WTC11 (cell line): ENCODE measurements at regions not wholly inside any gene's neighbourhood (a gene's known extent, or its start where the extent isn't known, plus 50 kb on each side); places are given as distances from the start of the nearest gene placed in this dataset.

Experiments
- ATAC-seq: fragments of 200-7000 bp; cut with Tn5 transposase; 2 replicates; pipeline ENCODE4 v1.10.0; 2021; ENCODE audit warnings: mild to moderate bottlenecking, moderate library complexity
- CTCF ChIA-PET: fragments of 300-600 bp; sonication (Branson Sonifier 250); formaldehyde crosslinking; loops from one replicate; lab custom pipeline; 2021; ENCODE audit warnings: antibody characterized with exemption; lab: Charles Lee
- POLR2A ChIA-PET: fragments of 350-600 bp; sonication (Branson Sonifier 250); formaldehyde crosslinking; loops from one replicate; lab custom pipeline; 2021; ENCODE audit warnings: antibody characterized with exemption; lab: Charles Lee
- DNase-seq: peaks from one replicate; pipeline ENCODE4 v3.0.0; 2021; ENCODE audit warnings: low spot score
- H3K27ac Mint-ChIP-seq: 2 replicates; pipeline ENCODE4 v1.8.0; 2021; ENCODE audit warnings: mixed read lengths
- H3K27me3 Mint-ChIP-seq: 2 replicates; pipeline ENCODE4 v1.8.0; 2021; ENCODE audit warnings: low read depth, mild to moderate bottlenecking, moderate library complexity, mixed read lengths
- H3K36me3 Mint-ChIP-seq: 2 replicates; pipeline ENCODE4 v1.8.0; 2021; ENCODE audit warnings: mixed read lengths
- H3K4me1 Mint-ChIP-seq: 2 replicates; pipeline ENCODE4 v1.8.0; 2022; ENCODE audit warnings: mixed read lengths
- H3K4me3 Mint-ChIP-seq: 2 replicates; pipeline ENCODE4 v1.8.0; 2021; ENCODE audit warnings: mild to moderate bottlenecking, moderate library complexity, mixed read lengths
- H3K9me3 Mint-ChIP-seq: 2 replicates; pipeline ENCODE4 v1.8.0; 2021; ENCODE audit warnings: mixed read lengths
- ELF4 ChIP-seq: sonication (generic); formaldehyde crosslinking; IDR thresholded peaks from 2 replicates; pipeline ENCODE4 v1.8.1; 2022; ENCODE audit warnings: low read depth, mild to moderate bottlenecking, moderate library complexity, missing genetic modification reagents
- ETV6 ChIP-seq: sonication (generic); formaldehyde crosslinking; IDR thresholded peaks from 2 replicates; pipeline ENCODE4 v1.8.1; 2022; ENCODE audit warnings: mild to moderate bottlenecking, missing genetic modification reagents
- FOXJ3 ChIP-seq: sonication (generic); formaldehyde crosslinking; IDR thresholded peaks from 2 replicates; pipeline ENCODE4 v1.9.0; 2021; ENCODE audit warnings: missing genetic modification reagents, mild to moderate bottlenecking, borderline replicate concordance
- FOXK1 ChIP-seq: sonication (generic); formaldehyde crosslinking; IDR thresholded peaks from 2 replicates; pipeline ENCODE4 v1.8.0; 2022; ENCODE audit warnings: mild to moderate bottlenecking, moderate library complexity, missing genetic modification reagents
- GTF2I ChIP-seq: fragments of 250-450 bp; sonication (Bioruptor Pico); conservative IDR thresholded peaks from 2 replicates; pipeline ENCODE4 v1.4.0; 2021; ENCODE audit warnings: mild to moderate bottlenecking
- HMGA2 ChIP-seq: fragments of 250-450 bp; sonication (Bioruptor Pico); IDR thresholded peaks from 2 replicates; pipeline ENCODE4 v1.4.0; 2021; ENCODE audit warnings: mild to moderate bottlenecking, moderate library complexity
- MYBL2 ChIP-seq: sonication (generic); formaldehyde crosslinking; IDR thresholded peaks from 2 replicates; pipeline ENCODE4 v1.8.1; 2023; ENCODE audit warnings: mild to moderate bottlenecking, moderate library complexity, missing genetic modification reagents
- NR2C2 ChIP-seq: sonication (generic); formaldehyde crosslinking; IDR thresholded peaks from 2 replicates; pipeline ENCODE4 v1.8.0; 2022; ENCODE audit warnings: mild to moderate bottlenecking, missing genetic modification reagents
- TCF7 ChIP-seq: sonication (generic); formaldehyde crosslinking; IDR thresholded peaks from 2 replicates; pipeline ENCODE4 v1.8.0; 2022; ENCODE audit warnings: mild to moderate bottlenecking, low read depth, missing genetic modification reagents, moderate library complexity
- ZBTB21 ChIP-seq: sonication (generic); formaldehyde crosslinking; IDR thresholded peaks from 2 replicates; pipeline ENCODE4 v1.8.1; 2023; ENCODE audit warnings: mild to moderate bottlenecking, missing genetic modification reagents, borderline replicate concordance
- TF ChIP-seq, protein P1 (sequence below): sonication (generic); formaldehyde crosslinking; IDR thresholded peaks from 2 replicates; pipeline ENCODE4 v1.8.0; 2022; ENCODE audit warnings: mild to moderate bottlenecking, missing genetic modification reagents
- TF ChIP-seq, protein P2 (sequence below): fragments of 250-450 bp; sonication (Bioruptor Pico); IDR thresholded peaks from 2 replicates; pipeline ENCODE4 v1.9.0; 2021; ENCODE audit warnings: moderate library complexity, mild to moderate bottlenecking, inconsistent platforms, borderline replicate concordance
- TF ChIP-seq, protein P3 (sequence below): sonication (generic); formaldehyde crosslinking; IDR thresholded peaks from 2 replicates; pipeline ENCODE4 v1.8.0; 2023; ENCODE audit warnings: mild to moderate bottlenecking, missing genetic modification reagents
- TF ChIP-seq, protein P4 (sequence below): sonication (generic); formaldehyde crosslinking; IDR thresholded peaks from 2 replicates; pipeline ENCODE4 v1.8.1; 2023; ENCODE audit warnings: mild to moderate bottlenecking, missing genetic modification reagents
- TF ChIP-seq, protein P5 (sequence below): fragments of 250-450 bp; sonication (Bioruptor Pico); conservative IDR thresholded peaks from 2 replicates; pipeline ENCODE4 v1.9.0; 2021; ENCODE audit warnings: mild to moderate bottlenecking
- TF ChIP-seq, protein P6 (sequence below): sonication (generic); formaldehyde crosslinking; IDR thresholded peaks from 2 replicates; pipeline ENCODE4 v1.8.1; 2023; ENCODE audit warnings: mild to moderate bottlenecking, moderate library complexity, missing genetic modification reagents
- TF ChIP-seq, protein P7 (sequence below): sonication (generic); formaldehyde crosslinking; IDR thresholded peaks from 2 replicates; pipeline ENCODE4 v1.8.1; 2023; ENCODE audit warnings: mild to moderate bottlenecking, missing genetic modification reagents, moderate library complexity
- TF ChIP-seq, protein P8 (sequence below): sonication (generic); formaldehyde crosslinking; IDR thresholded peaks from 2 replicates; pipeline ENCODE4 v1.8.0; 2022; ENCODE audit warnings: missing genetic modification reagents

DNA sequence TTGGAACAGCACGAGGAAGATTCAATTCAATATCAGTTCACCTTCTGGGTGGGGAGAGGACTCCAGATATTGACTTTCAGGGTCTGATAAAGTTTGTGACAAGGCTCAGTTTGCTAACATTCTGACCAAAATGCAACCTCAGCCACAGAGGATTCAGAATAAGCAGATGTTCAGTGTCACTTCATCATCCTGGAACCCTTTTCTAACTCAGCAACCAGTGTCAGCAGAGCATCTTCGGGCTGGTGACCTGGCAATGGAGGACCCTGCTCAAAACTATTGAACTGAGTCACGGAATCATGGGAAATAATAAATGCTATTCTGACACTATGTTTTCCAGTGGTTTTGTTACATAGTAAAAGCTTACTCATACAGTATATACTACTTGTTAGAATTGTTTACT, 433.4 kb upstream of the CFAP20DC start:
- Mint-ChIP-seq H3K27me3 (peaks cover 7% of the 10 kb centered on the region; the same call in 1 of the 2 replicates), H3K27ac (no peak overlapping the region), H3K4me1 (peaks cover 26% of the 10 kb centered on the region), H3K4me3 (no peak overlapping the region), H3K9me3 (0 out of 2 replicates have a peak, but pooled peaks cover 3% of the 10 kb centered on the region), H3K36me3 (no peaks in the 10 kb centered on the region)
- POLR2A ChIA-PET = no interaction called here
- CTCF ChIA-PET = no interaction called here
- DNase-seq (no peak), ATAC-seq (no peak)
- TF ChIP-seq HMGA2 (CRISPR knock-in tag) = no peak
- TF ChIP-seq, protein P1, sequence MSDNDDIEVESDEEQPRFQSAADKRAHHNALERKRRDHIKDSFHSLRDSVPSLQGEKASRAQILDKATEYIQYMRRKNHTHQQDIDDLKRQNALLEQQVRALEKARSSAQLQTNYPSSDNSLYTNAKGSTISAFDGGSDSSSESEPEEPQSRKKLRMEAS (CRISPR knock-in tag) = no peak
- no peak for TF ChIP-seq ZBTB21 (CRISPR knock-in tag)
- no peak for TF ChIP-seq MYBL2 (CRISPR knock-in tag)
- TF ChIP-seq, protein P2, sequence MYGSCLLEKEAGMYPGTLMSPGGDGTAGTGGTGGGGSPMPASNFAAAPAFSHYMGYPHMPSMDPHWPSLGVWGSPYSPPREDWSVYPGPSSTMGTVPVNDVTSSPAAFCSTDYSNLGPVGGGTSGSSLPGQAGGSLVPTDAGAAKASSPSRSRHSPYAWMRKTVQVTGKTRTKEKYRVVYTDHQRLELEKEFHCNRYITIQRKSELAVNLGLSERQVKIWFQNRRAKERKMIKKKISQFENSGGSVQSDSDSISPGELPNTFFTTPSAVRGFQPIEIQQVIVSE = no peak
- TF ChIP-seq, protein P3, sequence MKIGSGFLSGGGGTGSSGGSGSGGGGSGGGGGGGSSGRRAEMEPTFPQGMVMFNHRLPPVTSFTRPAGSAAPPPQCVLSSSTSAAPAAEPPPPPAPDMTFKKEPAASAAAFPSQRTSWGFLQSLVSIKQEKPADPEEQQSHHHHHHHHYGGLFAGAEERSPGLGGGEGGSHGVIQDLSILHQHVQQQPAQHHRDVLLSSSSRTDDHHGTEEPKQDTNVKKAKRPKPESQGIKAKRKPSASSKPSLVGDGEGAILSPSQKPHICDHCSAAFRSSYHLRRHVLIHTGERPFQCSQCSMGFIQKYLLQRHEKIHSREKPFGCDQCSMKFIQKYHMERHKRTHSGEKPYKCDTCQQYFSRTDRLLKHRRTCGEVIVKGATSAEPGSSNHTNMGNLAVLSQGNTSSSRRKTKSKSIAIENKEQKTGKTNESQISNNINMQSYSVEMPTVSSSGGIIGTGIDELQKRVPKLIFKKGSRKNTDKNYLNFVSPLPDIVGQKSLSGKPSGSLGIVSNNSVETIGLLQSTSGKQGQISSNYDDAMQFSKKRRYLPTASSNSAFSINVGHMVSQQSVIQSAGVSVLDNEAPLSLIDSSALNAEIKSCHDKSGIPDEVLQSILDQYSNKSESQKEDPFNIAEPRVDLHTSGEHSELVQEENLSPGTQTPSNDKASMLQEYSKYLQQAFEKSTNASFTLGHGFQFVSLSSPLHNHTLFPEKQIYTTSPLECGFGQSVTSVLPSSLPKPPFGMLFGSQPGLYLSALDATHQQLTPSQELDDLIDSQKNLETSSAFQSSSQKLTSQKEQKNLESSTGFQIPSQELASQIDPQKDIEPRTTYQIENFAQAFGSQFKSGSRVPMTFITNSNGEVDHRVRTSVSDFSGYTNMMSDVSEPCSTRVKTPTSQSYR (CRISPR knock-in tag) = no peak
- TF ChIP-seq ETV6 = no peak
- TF ChIP-seq, protein P4, sequence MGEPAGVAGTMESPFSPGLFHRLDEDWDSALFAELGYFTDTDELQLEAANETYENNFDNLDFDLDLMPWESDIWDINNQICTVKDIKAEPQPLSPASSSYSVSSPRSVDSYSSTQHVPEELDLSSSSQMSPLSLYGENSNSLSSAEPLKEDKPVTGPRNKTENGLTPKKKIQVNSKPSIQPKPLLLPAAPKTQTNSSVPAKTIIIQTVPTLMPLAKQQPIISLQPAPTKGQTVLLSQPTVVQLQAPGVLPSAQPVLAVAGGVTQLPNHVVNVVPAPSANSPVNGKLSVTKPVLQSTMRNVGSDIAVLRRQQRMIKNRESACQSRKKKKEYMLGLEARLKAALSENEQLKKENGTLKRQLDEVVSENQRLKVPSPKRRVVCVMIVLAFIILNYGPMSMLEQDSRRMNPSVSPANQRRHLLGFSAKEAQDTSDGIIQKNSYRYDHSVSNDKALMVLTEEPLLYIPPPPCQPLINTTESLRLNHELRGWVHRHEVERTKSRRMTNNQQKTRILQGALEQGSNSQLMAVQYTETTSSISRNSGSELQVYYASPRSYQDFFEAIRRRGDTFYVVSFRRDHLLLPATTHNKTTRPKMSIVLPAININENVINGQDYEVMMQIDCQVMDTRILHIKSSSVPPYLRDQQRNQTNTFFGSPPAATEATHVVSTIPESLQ (CRISPR knock-in tag) = no peak
- TF ChIP-seq, protein P5, sequence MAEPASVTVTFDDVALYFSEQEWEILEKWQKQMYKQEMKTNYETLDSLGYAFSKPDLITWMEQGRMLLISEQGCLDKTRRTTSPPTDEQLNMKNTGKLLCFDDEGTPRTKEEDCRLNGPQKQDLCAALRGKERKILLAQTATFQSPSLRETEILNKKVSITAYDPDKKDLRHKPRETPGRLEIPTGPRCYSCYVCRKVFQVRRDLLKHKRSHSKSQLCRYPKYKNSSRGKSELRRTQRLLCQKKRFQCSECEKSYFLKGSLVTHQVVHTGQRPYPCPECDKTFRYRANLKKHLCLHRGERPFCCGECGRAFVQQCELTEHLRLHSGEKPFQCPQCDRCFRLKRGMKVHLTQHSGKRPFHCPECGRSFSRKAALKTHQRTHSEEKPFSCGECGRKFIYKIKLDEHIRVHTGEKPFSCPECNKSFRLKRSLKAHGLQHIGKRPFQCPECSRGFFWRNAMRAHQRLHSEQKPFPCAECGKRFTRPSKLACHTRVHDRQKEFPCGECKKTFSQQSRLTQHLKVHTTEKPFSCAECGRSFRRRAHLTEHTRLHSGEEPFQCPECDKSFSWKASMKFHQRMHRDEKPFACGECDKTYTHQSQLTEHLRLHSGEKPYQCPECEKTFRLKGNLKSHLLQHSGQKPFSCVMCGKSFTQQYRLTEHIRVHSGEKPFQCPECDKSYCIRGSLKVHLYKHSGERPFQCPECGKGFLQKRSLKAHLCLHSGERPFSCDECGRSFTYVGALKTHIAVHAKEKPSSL = no peak
- TF ChIP-seq NR2C2 (CRISPR knock-in tag) = no peak
- TF ChIP-seq ELF4 (CRISPR knock-in tag) = no peak
- no peak for TF ChIP-seq FOXK1 (CRISPR knock-in tag)
- TF ChIP-seq, protein P6, sequence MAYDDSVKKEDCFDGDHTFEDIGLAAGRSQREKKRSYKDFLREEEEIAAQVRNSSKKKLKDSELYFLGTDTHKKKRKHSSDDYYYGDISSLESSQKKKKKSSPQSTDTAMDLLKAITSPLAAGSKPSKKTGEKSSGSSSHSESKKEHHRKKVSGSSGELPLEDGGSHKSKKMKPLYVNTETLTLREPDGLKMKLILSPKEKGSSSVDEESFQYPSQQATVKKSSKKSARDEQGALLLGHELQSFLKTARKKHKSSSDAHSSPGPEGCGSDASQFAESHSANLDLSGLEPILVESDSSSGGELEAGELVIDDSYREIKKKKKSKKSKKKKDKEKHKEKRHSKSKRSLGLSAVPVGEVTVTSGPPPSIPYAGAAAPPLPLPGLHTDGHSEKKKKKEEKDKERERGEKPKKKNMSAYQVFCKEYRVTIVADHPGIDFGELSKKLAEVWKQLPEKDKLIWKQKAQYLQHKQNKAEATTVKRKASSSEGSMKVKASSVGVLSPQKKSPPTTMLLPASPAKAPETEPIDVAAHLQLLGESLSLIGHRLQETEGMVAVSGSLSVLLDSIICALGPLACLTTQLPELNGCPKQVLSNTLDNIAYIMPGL = no peak

DNA sequence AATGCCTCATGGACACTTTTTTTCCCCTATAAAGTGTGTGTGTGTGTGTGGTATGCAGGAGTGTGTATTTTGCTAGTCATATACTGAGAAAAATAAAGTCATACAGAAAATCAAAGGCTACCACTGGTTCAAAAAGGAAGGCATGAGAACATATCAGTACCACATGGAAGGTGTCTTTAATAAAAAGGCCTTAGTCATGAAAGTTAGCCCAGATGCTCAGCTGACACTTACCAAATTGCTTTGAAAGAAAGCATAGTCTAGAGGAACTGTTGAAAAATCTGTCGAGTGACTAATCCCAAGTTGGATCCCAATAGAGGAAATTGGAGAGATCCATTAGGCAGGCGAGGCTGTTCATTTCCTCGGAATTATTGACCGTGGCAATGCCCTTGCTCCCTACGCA, 432.9 kb upstream of the CFAP20DC start:
- CTCF ChIA-PET = no interaction called here
- ATAC-seq = no peak
- DNase-seq = no peak
- H3K27me3 Mint-ChIP-seq = peaks cover 7% of the 10 kb centered on the region; the same call in 1 of the 2 replicates
- H3K27ac Mint-ChIP-seq = no peak overlapping the region
- H3K36me3 Mint-ChIP-seq = no peaks in the 10 kb centered on the region
- H3K9me3 Mint-ChIP-seq = 0 out of 2 replicates have a peak, but pooled peaks cover 3% of the 10 kb centered on the region
- H3K4me3 Mint-ChIP-seq = no peak overlapping the region
- H3K4me1 Mint-ChIP-seq = peaks cover 23% of the 10 kb centered on the region
- POLR2A ChIA-PET = no interaction called here
- no peak for TF ChIP-seq GTF2I (CRISPR knock-in tag)
- TF ChIP-seq, protein P7, sequence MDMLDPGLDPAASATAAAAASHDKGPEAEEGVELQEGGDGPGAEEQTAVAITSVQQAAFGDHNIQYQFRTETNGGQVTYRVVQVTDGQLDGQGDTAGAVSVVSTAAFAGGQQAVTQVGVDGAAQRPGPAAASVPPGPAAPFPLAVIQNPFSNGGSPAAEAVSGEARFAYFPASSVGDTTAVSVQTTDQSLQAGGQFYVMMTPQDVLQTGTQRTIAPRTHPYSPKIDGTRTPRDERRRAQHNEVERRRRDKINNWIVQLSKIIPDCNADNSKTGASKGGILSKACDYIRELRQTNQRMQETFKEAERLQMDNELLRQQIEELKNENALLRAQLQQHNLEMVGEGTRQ (CRISPR knock-in tag) = no peak
- TF ChIP-seq, protein P8, sequence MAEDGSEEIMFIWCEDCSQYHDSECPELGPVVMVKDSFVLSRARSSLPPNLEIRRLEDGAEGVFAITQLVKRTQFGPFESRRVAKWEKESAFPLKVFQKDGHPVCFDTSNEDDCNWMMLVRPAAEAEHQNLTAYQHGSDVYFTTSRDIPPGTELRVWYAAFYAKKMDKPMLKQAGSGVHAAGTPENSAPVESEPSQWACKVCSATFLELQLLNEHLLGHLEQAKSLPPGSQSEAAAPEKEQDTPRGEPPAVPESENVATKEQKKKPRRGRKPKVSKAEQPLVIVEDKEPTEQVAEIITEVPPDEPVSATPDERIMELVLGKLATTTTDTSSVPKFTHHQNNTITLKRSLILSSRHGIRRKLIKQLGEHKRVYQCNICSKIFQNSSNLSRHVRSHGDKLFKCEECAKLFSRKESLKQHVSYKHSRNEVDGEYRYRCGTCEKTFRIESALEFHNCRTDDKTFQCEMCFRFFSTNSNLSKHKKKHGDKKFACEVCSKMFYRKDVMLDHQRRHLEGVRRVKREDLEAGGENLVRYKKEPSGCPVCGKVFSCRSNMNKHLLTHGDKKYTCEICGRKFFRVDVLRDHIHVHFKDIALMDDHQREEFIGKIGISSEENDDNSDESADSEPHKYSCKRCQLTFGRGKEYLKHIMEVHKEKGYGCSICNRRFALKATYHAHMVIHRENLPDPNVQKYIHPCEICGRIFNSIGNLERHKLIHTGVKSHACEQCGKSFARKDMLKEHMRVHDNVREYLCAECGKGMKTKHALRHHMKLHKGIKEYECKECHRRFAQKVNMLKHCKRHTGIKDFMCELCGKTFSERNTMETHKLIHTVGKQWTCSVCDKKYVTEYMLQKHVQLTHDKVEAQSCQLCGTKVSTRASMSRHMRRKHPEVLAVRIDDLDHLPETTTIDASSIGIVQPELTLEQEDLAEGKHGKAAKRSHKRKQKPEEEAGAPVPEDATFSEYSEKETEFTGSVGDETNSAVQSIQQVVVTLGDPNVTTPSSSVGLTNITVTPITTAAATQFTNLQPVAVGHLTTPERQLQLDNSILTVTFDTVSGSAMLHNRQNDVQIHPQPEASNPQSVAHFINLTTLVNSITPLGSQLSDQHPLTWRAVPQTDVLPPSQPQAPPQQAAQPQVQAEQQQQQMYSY (CRISPR knock-in tag) = no peak
- TF ChIP-seq FOXJ3 = no peak
- no peak for TF ChIP-seq TCF7 (CRISPR knock-in tag)
- TF ChIP-seq, protein P3 (CRISPR knock-in tag) = no peak
